IPS-18a (cell line): ENCODE measurements at regions not wholly inside any gene's neighbourhood (a gene's known extent, or its start where the extent isn't known, plus 50 kb on each side); places are given as distances from the start of the nearest gene placed in this dataset.
"Not testable (repeated sequence)": the region's sequence is repeated elsewhere in the genome, so short reads cannot be mapped to it uniquely, and the experiment has no call there.

Experiments used
- H3K27ac ChIP-seq: one replicate; pipeline ENCODE4 v1.5.1; 2013; ENCODE audit warnings: low read length
- H3K27me3 ChIP-seq: one replicate; pipeline ENCODE4 v1.6.1; 2013; ENCODE audit warnings: mild to moderate bottlenecking, low read length; ENCODE audit not compliant: control insufficient read depth, insufficient read depth
- H3K36me3 ChIP-seq: one replicate; pipeline ENCODE4 v1.6.1; 2013; ENCODE audit warnings: low read depth, low read length; ENCODE audit not compliant: control insufficient read depth
- H3K4me1 ChIP-seq: one replicate; pipeline ENCODE4 v1.6.1; 2013; ENCODE audit warnings: low read depth, low read length; ENCODE audit not compliant: control insufficient read depth
- H3K4me3 ChIP-seq: one replicate; pipeline ENCODE4 v1.5.1; 2013; ENCODE audit warnings: low read length
- H3K9ac ChIP-seq: one replicate; pipeline ENCODE4 v1.6.1; 2013; ENCODE audit warnings: mild to moderate bottlenecking, low read length, moderate library complexity
- H3K9me3 ChIP-seq: one replicate; pipeline ENCODE4 v1.6.1; 2013; ENCODE audit warnings: low read depth, low read length; ENCODE audit not compliant: control insufficient read depth

- Histone ChIP-seq H3K27ac (no peak overlapping the region), H3K4me3 (no peak overlapping the region)
Observed at GRCh38 chr3:130826516-130827182, 67.2 kb upstream of the ATP2C1 start.

GRCh38 chr3:130827486-130827885 lies 66.4 kb upstream of the ATP2C1 start:
- Histone ChIP-seq H3K4me3 (no peak overlapping the region), H3K4me1 (peaks cover 26% of the 10 kb centered on the region), H3K36me3 (no peaks in the 10 kb centered on the region), H3K27me3 (no peaks in the 10 kb centered on the region), H3K27ac (no peak overlapping the region), H3K9ac (no peak overlapping the region), H3K9me3 (no peaks in the 10 kb centered on the region)

More at GRCh38 chr3:130826516-130827182, 67.2 kb upstream of the ATP2C1 start:
- Histone ChIP-seq H3K9ac (no peak overlapping the region), H3K36me3 (no peaks in the 10 kb centered on the region), H3K4me1 (peaks cover 22% of the 10 kb centered on the region), H3K9me3 (no peaks in the 10 kb centered on the region), H3K27me3 (no peaks in the 10 kb centered on the region)

- Histone ChIP-seq H3K36me3 (no peaks in the 10 kb centered on the region), H3K9me3 (no peaks in the 10 kb centered on the region), H3K27ac (peak overlapping the region; percentile 44), H3K4me1 (peaks cover 26% of the 10 kb centered on the region), H3K9ac (peak overlapping the region; percentile 21), H3K27me3 (no peaks in the 10 kb centered on the region), H3K4me3 (no peak overlapping the region)
Observed at GRCh38 chr3:130828948-130829947, 64.6 kb upstream of the ATP2C1 start.

DNA sequence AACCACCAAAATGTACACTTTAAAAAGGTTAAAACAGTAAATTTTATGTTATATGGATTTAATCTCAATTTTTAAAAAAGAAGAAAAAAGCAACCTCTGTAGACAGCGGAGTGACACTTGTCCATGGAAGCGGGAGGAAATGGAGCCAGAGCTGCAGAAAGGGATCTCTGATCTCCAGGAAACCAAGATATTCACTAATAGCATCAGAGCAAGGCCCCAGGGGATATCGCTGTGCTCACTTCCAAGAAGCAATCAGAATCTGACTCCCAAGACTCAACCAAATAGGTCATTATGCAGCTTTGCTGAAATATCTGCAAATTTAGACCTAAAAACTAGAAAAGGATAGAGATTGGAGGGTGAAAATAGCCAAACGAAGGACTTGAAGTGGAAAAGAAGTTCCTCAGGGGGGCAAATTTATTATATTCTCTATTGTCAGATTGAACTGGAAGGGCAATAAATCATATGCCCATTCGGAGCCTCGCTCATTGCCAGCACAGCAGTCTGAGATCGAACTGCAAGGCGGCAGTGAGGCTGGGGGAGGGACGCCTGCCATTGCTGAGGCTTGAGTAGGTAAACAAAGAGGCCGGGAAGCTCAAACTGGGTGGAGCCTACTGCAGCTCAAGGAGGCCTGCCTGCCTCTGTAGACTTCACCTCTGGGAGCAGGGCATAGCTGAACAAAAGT lies 62.0 kb upstream of the ATP2C1 start:
- no peaks in the 10 kb centered on the region for H3K9me3 ChIP-seq
- peaks cover 26% of the 10 kb centered on the region for H3K4me1 ChIP-seq
- H3K4me3 ChIP-seq = no peak overlapping the region
- no peak overlapping the region for H3K27ac ChIP-seq
- no peaks in the 10 kb centered on the region for H3K27me3 ChIP-seq
- no peak overlapping the region for H3K9ac ChIP-seq
- no peaks in the 10 kb centered on the region for H3K36me3 ChIP-seq

DNA sequence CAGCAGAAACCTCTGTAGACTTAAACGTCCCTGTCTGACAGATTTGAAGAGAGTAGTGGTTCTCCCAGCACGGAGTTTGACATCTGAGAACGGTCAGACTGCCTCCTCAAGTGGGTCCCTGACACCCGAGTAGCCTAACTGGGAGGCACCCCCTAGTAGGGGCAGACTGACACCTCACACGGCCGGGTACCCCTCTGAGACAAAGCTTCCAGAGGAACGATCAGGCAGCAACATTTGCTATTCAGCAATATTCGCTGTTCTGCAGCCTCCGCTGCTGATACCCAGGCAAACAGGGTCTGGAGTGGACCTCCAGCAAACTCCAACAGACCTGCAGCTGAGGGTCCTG lies 61.5 kb upstream of the ATP2C1 start:
- H3K9ac ChIP-seq, H3K4me3 ChIP-seq, H3K27me3 ChIP-seq, H3K9me3 ChIP-seq, H3K36me3 ChIP-seq, H3K27ac ChIP-seq: not testable (repeated sequence)
- H3K4me1 ChIP-seq = peaks cover 26% of the 10 kb centered on the region

GRCh38 chr3:130834476-130834875 lies 59.4 kb upstream of the ATP2C1 start:
- Histone ChIP-seq H3K36me3 (no peaks in the 10 kb centered on the region), H3K4me3 (no peak overlapping the region), H3K4me1 (peaks cover 24% of the 10 kb centered on the region), H3K9ac (no peak overlapping the region), H3K9me3 (no peaks in the 10 kb centered on the region), H3K27me3 (no peaks in the 10 kb centered on the region), H3K27ac (no peak overlapping the region)

GRCh38 chr3:130835483-130835882 lies 58.4 kb upstream of the ATP2C1 start:
- H3K27me3 ChIP-seq = no peaks in the 10 kb centered on the region
- H3K9ac ChIP-seq = no peak overlapping the region
- no peak overlapping the region for H3K4me3 ChIP-seq
- H3K9me3 ChIP-seq = no peaks in the 10 kb centered on the region
- peaks cover 24% of the 10 kb centered on the region for H3K4me1 ChIP-seq
- H3K36me3 ChIP-seq = no peaks in the 10 kb centered on the region
- no peak overlapping the region for H3K27ac ChIP-seq

DNA sequence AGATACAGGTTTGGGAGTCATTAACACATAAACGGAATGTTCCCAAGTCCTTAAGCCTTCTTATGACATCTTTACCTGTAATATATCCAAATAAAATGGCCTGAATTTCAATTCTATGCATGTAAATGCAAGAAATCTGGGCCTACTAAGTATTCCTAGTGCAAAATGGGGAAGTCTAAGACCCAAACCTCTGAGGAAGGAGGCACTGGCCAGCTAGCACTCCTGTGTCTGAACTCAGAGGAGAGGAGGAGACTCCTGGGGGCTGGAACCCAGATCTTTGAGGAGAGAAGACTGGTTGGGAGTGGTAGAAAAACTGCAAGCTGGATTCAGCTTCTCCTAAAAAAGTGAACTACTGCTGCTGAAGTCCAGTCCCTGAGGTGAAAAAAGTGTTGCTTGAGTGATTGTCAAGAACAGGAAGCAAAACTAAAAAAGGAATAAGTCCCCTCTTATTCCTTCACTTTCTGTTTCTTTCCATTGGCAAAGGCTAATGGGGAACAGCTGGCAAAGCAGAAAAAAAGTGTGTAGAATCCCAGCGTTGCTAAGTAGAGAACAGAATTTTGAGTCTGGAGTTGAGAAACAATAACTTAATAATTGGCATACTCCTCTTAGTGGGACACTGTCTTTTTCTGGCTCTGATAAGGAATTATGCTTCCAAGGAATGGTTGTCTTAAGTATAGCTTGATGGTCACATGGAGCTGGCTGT lies 54.8 kb upstream of the ATP2C1 start:
- H3K4me3 ChIP-seq = peak overlapping the region; percentile 41
- H3K27ac ChIP-seq = peak overlapping the region; percentile 46

GRCh38 chr3:130839813-130840212 lies 54.1 kb upstream of the ATP2C1 start:
- Histone ChIP-seq H3K27ac (peak overlapping the region; percentile 46), H3K4me1 (peaks cover 20% of the 10 kb centered on the region), H3K4me3 (peak overlapping the region; percentile 41), H3K9ac (peak overlapping the region; percentile 19), H3K9me3 (no peaks in the 10 kb centered on the region), H3K36me3 (no peaks in the 10 kb centered on the region), H3K27me3 (no peaks in the 10 kb centered on the region)

More for the DNA sequence above, 54.8 kb upstream of the ATP2C1 start:
- no peaks in the 10 kb centered on the region for H3K9me3 ChIP-seq
- H3K4me1 ChIP-seq = peaks cover 20% of the 10 kb centered on the region
- no peaks in the 10 kb centered on the region for H3K27me3 ChIP-seq
- H3K9ac ChIP-seq = peak overlapping the region; percentile 19
- no peaks in the 10 kb centered on the region for H3K36me3 ChIP-seq

DNA sequence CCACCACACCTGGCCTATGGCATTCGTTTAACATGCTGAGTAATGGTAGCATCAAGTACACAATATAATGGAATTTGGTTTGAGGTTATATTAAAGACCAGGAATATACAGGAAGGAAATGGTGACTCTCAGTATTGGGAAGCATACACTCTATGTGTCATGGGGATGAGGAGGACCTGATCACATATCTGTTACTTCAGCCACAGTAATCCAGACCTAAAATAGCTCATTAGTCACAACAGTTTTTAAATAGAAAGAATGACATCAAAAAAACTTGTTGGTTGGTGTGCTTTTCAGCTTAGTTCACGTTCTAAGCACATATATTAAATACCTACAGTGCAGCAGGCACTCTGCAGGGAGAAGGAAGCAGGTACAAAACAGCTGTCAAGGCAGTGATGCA lies 52.5 kb upstream of the ATP2C1 start:
- no peak overlapping the region for H3K27ac ChIP-seq

DNA sequence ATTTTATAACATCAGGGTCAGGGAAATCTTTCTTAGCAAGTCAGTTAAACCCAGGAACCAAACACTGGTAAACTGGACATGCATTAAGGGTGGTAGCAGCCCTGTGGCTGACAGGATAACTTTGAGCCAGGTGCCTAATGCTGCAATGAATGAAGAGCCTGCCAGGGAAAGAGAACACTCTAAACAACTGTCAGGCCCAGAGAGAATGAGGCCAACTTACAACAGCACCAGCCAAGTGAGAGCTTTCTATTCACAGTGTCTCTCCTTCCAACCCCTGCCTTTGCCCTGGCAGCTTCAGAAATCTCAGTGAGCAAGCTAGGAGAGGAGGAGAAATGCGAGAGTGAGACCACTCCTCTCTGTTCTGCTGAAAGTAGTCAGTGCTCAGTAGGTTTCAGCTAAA lies 50.4 kb upstream of the ATP2C1 start:
- Histone ChIP-seq H3K4me1 (peaks cover 20% of the 10 kb centered on the region), H3K9ac (no peak overlapping the region), H3K36me3 (no peaks in the 10 kb centered on the region), H3K27me3 (no peaks in the 10 kb centered on the region), H3K9me3 (no peaks in the 10 kb centered on the region), H3K4me3 (no peak overlapping the region), H3K27ac (no peak overlapping the region)

More for the DNA sequence above, 52.5 kb upstream of the ATP2C1 start:
- Histone ChIP-seq H3K4me1 (peaks cover 20% of the 10 kb centered on the region), H3K9me3 (no peaks in the 10 kb centered on the region), H3K27me3 (no peaks in the 10 kb centered on the region), H3K9ac (no peak overlapping the region), H3K36me3 (no peaks in the 10 kb centered on the region), H3K4me3 (no peak overlapping the region)
